GM23338 (cell line): ENCODE measurements at regions not wholly inside any gene's neighbourhood (a gene's known extent, or its start where the extent isn't known, plus 50 kb on each side); places are given as distances from the start of the nearest gene placed in this dataset.

ENCODE experiments used
- ATAC-seq: fragments of 200-7000 bp; cut with Tn5 transposase; 3 replicates; pipeline ENCODE4 v1.9.1; 2020
- DNase-seq: peaks from one replicate; pipeline ENCODE4 v3.0.0-alpha.2; 2015; ENCODE audit warnings: low spot score
- H2AFZ ChIP-seq: fragments of 200-600 bp; sonication (generic); 2 replicates; pipeline ENCODE4 v1.8.0; 2016; ENCODE audit warnings: antibody characterized with exemption, mild to moderate bottlenecking, moderate library complexity
- H3F3A ChIP-seq: fragments of 200-600 bp; sonication (generic); replicated peaks from 2 replicates; pipeline ENCODE4 v1.8.0; 2017; ENCODE audit warnings: antibody characterized with exemption, mixed run types, low read depth
- H3K27ac ChIP-seq: fragments of 200-600 bp; sonication (generic); 2 replicates; pipeline ENCODE4 v1.6.1; 2016; ENCODE audit warnings: low read depth
- H3K27me3 ChIP-seq: fragments of 200-600 bp; sonication (generic); 2 replicates; pipeline ENCODE4 v1.8.0; 2016; ENCODE audit warnings: mild to moderate bottlenecking, mixed run types, moderate library complexity; ENCODE audit not compliant: insufficient read depth
- H3K36me3 ChIP-seq: fragments of 200-600 bp; sonication (generic); 2 replicates; pipeline ENCODE4 v1.8.0; 2016; ENCODE audit warnings: mild to moderate bottlenecking; ENCODE audit not compliant: insufficient read depth
- H3K4me1 ChIP-seq: fragments of 200-600 bp; sonication (generic); 2 replicates; pipeline ENCODE4 v1.8.0; 2016; ENCODE audit warnings: mild to moderate bottlenecking, moderate library complexity; ENCODE audit not compliant: insufficient read depth
- H3K4me2 ChIP-seq: fragments of 200-600 bp; sonication (generic); 2 replicates; pipeline ENCODE4 v1.7.1; 2017; ENCODE audit warnings: mixed run types
- H3K4me3 ChIP-seq: fragments of 200-600 bp; sonication (generic); 2 replicates; pipeline ENCODE4 v1.6.1; 2016; ENCODE audit warnings: mixed run types
- H3K79me2 ChIP-seq: fragments of 200-600 bp; sonication (generic); replicated peaks from 2 replicates; pipeline ENCODE4 v1.8.0; 2017; ENCODE audit warnings: mild to moderate bottlenecking; ENCODE audit not compliant: insufficient read depth
- H3K9me2 ChIP-seq: fragments of 200-600 bp; sonication (generic); 2 replicates; pipeline ENCODE4 v1.8.0; 2017; ENCODE audit not compliant: insufficient read depth
- H4K20me1 ChIP-seq: fragments of 200-600 bp; sonication (generic); replicated peaks from 2 replicates; pipeline ENCODE4 v1.8.0; 2017; ENCODE audit warnings: mild to moderate bottlenecking; ENCODE audit not compliant: insufficient read depth
- H3K27ac Mint-ChIP-seq: 2 replicates; pipeline ENCODE4 v1.8.0; 2020; ENCODE audit warnings: inconsistent platforms, mild to moderate bottlenecking, moderate library complexity, mixed read lengths
- H3K27me3 Mint-ChIP-seq: 3 replicates; pipeline ENCODE4 v1.8.0; 2022; ENCODE audit warnings: low read depth, mild to moderate bottlenecking, moderate library complexity, mixed read lengths, inconsistent platforms; ENCODE audit not compliant: insufficient read depth, poor library complexity
- H3K36me3 Mint-ChIP-seq: 3 replicates; pipeline ENCODE4 v1.8.0; 2021; ENCODE audit warnings: low read depth, mild to moderate bottlenecking, inconsistent platforms, moderate library complexity, mixed read lengths
- H3K4me1 Mint-ChIP-seq: 3 replicates; pipeline ENCODE4 v1.8.0; 2020; ENCODE audit warnings: mild to moderate bottlenecking, inconsistent platforms, mixed read lengths
- H3K4me3 Mint-ChIP-seq: 3 replicates; pipeline ENCODE4 v1.8.0; 2021; ENCODE audit warnings: moderate library complexity, mild to moderate bottlenecking, inconsistent platforms, mixed read lengths
- H3K9me3 Mint-ChIP-seq: 3 replicates; pipeline ENCODE4 v1.8.0; 2020; ENCODE audit warnings: moderate library complexity, mild to moderate bottlenecking, inconsistent platforms, mixed read lengths
- CTCF ChIP-seq, 2 experiments: fragments of 200-600 bp in 1 of 2; sonication (generic) in 1 of 2; conservative IDR thresholded peaks; 2 replicates each; pipeline versions ENCODE4 v1.5.1 to v1.6.1; 2016 to 2017; ENCODE audit warnings: antibody characterized with exemption in 2 of 2, low read depth in 2 of 2, mild to moderate bottlenecking in 2 of 2, moderate library complexity in 1 of 2
- ZNF114 ChIP-seq: fragments of 250-450 bp; sonication (Bioruptor Pico); IDR thresholded peaks from 2 replicates; pipeline ENCODE4 v1.5.0; 2020; ENCODE audit warnings: mild to moderate bottlenecking, moderate library complexity
- ZNF331 ChIP-seq: fragments of 250-450 bp; sonication (Bioruptor Pico); IDR thresholded peaks from 2 replicates; pipeline ENCODE4 v1.5.0; 2020; ENCODE audit warnings: low read depth, mild to moderate bottlenecking, moderate library complexity
- ZNF462 ChIP-seq: fragments of 250-450 bp; sonication (Bioruptor Pico); IDR thresholded peaks from 2 replicates; pipeline ENCODE4 v1.5.0; 2020; ENCODE audit warnings: mild to moderate bottlenecking, moderate library complexity

GRCh38 chr2:150101947-150102346 is 385.5 kb downstream of the RND3 start (continued):
- TF ChIP-seq ZNF462 (CRISPR knock-in tag) = no peak
- no peak for TF ChIP-seq ZNF331 (CRISPR knock-in tag)

GRCh38 chr2:150100834-150101233 is 386.6 kb downstream of the RND3 start:
- TF ChIP-seq CTCF (conservative IDR thresholded peaks at IDR 0.05; ENCODE audit: low read depth in 2 of 2) = no peak
- TF ChIP-seq ZNF114 (CRISPR knock-in tag) = no peak
- Histone ChIP-seq H3K4me1 (no peaks in the 10 kb centered on the region), H3K9me2 (no peaks in the 10 kb centered on the region; the same call in 1 of the 2 replicates), H3K4me3 (no peak overlapping the region), H3K4me2 (no peak overlapping the region), H3K36me3 (no peaks in the 10 kb centered on the region), H2AFZ (no peak overlapping the region), H3F3A (no peaks in the 10 kb centered on the region), H3K27me3 (no peaks in the 10 kb centered on the region), H4K20me1 (no peaks in the 10 kb centered on the region), H3K79me2 (no peaks in the 10 kb centered on the region), H3K27ac (no peak overlapping the region)
- peaks cover 7% of the 10 kb centered on the region; the same call in 1 of the 3 replicates for H3K9me3 Mint-ChIP-seq
- no peak for DNase-seq
- no peaks in the 10 kb centered on the region for H3K4me1 Mint-ChIP-seq
- H3K27ac Mint-ChIP-seq = no peak overlapping the region
- H3K36me3 Mint-ChIP-seq = peaks cover 4% of the 10 kb centered on the region; the same call in 2 of the 3 replicates
- H3K27me3 Mint-ChIP-seq = no peaks in the 10 kb centered on the region
- no peak for ATAC-seq
- no peak overlapping the region for H3K4me3 Mint-ChIP-seq
